K562 (cell line): ENCODE measurements at regions not wholly inside any gene's neighbourhood (a gene's known extent, or its start where the extent isn't known, plus 50 kb on each side); places are given as distances from the start of the nearest gene placed in this dataset.

Experiments
- ATAC-seq: fragments of 200-7000 bp; cut with Tn5 transposase; 3 replicates; pipeline ENCODE4 v1.9.1; 2020; ENCODE audit warnings: moderate library complexity
- BruUV-seq: library from RNA; stranded (reverse); fragments of 400-500 nt; replicated peaks from 2 replicates; lab custom pipeline; 2021; lab: Mats Ljungman, UMichigan
- CTCF ChIA-PET: fragments of 300-600 bp; formaldehyde crosslinking; extraction: SDS; loops from one replicate; lab custom pipeline; 2021; ENCODE audit warnings: low intra/inter-chr PET ratio; lab: Yijun Ruan, JAX
- POLR2A ChIA-PET: fragments of 300-600, 350-650 bp; sonication (Branson Sonifier 250); formaldehyde crosslinking; extraction: SDS; loops from one replicate; lab custom pipeline; 2021; ENCODE audit warnings: antibody characterized with exemption, inconsistent platforms; lab: Yijun Ruan, JAX
- DNase-seq, 4 experiments: peaks; one replicate each; pipeline versions ENCODE4 v3.0.0 to v3.0.0-alpha.2; 2011 to 2018; ENCODE audit warnings: low spot score in 3 of 4, mixed read lengths in 3 of 4; ENCODE audit errors: extremely low read depth in 1 of 4
- FAIRE-seq: peaks from 2 replicates; lab custom pipeline; 2011; peaks lifted over from hg19 to GRCh38; lab: Jason Lieb, UNC
- H2AFZ ChIP-seq: 2 replicates; pipeline ENCODE4 v1.6.0; 2011; ENCODE audit warnings: low read depth, low read length, control low read depth, inconsistent platforms
- H3K27ac ChIP-seq: fragments of 200-600 bp; 3 replicates; pipeline ENCODE4 v1.8.0; 2011; ENCODE audit warnings: low read depth, mild to moderate bottlenecking, control low read depth, inconsistent platforms, low read length, moderate library complexity, mixed read lengths; ENCODE audit errors: extremely low read depth
- H3K27me3 ChIP-seq, 2 experiments: fragments of 300-600 bp in 1 of 2; 2 replicates in 1 of 2; 3 replicates in 1 of 2; pipeline versions ENCODE4 v1.6.0 to v1.8.0; 2011; ENCODE audit warnings: inconsistent platforms in 2 of 2, low read length in 2 of 2, mild to moderate bottlenecking in 1 of 2, mixed read lengths in 1 of 2, moderate library complexity in 1 of 2; ENCODE audit not compliant: control insufficient read depth in 2 of 2, insufficient read depth in 2 of 2
- H3K36me3 ChIP-seq: fragments of 300-600 bp; 3 replicates; pipeline ENCODE4 v1.8.0; 2011; ENCODE audit warnings: mild to moderate bottlenecking, low read length, inconsistent platforms; ENCODE audit not compliant: control insufficient read depth, insufficient read depth
- H3K4me1 ChIP-seq, 2 experiments: fragments of 200-600 bp in 1 of 2; replicated peaks in 1 of 2; 2 replicates in 1 of 2; 3 replicates in 1 of 2; pipeline versions ENCODE4 v1.5.1 to v1.8.0; 2011; ENCODE audit warnings: inconsistent platforms in 2 of 2, low read length in 2 of 2, mild to moderate bottlenecking in 1 of 2, mixed read lengths in 1 of 2, moderate library complexity in 1 of 2; ENCODE audit not compliant: control insufficient read depth in 2 of 2, insufficient read depth in 2 of 2
- H3K4me2 ChIP-seq: 2 replicates; pipeline ENCODE4 v1.6.1; 2011; ENCODE audit warnings: low read length, control low read depth, inconsistent platforms, mixed read lengths; ENCODE audit not compliant: insufficient read depth
- H3K4me3 ChIP-seq: fragments of 200-600 bp; sonication (generic), shearing (Covaris generic); 2 replicates; pipeline ENCODE4 v1.5.1; 2016; ENCODE audit warnings: control low read depth, inconsistent platforms
- H3K79me2 ChIP-seq: fragments of 200-600 bp; 3 replicates; pipeline ENCODE4 v1.8.0; 2011; ENCODE audit warnings: low read length, inconsistent platforms; ENCODE audit not compliant: control insufficient read depth, insufficient read depth
- H3K9ac ChIP-seq, 2 experiments: 2 replicates each; pipeline versions ENCODE4 v1.6.0 to v1.6.1; 2011; ENCODE audit warnings: low read depth in 2 of 2, low read length in 2 of 2, control low read depth in 1 of 2, inconsistent platforms in 1 of 2, mild to moderate bottlenecking in 1 of 2, mixed read lengths in 1 of 2; ENCODE audit not compliant: insufficient read depth in 1 of 2
- H3K9me1 ChIP-seq: one replicate; pipeline ENCODE4 v1.6.0; 2011; ENCODE audit warnings: inconsistent platforms, mild to moderate bottlenecking, low read length, moderate library complexity; ENCODE audit not compliant: control insufficient read depth, insufficient read depth
- H3K9me3 ChIP-seq: replicated peaks from 2 replicates; pipeline ENCODE4 v1.5.1; 2011; ENCODE audit warnings: low read depth, low read length, inconsistent platforms; ENCODE audit not compliant: control insufficient read depth, insufficient read depth
- H4K20me1 ChIP-seq: replicated peaks from 2 replicates; pipeline ENCODE4 v1.6.1; 2011; ENCODE audit warnings: low read length, inconsistent platforms, mixed read lengths; ENCODE audit not compliant: control insufficient read depth, insufficient read depth
- SOX6 ChIP-seq: fragments of 450-650 bp; IDR thresholded peaks from 2 replicates; pipeline ENCODE4 v1.6.1; 2014; ENCODE audit warnings: mild to moderate bottlenecking
- ZNF589 ChIP-seq: fragments of 200-800 bp; sonication (Bioruptor generic); IDR thresholded peaks from 2 replicates; pipeline ENCODE4 v1.6.1; 2016; ENCODE audit warnings: low read depth, missing genetic modification characterization, missing compliant biosample characterization
- WGBS: fragments of 100-300 bp; shearing (Covaris generic); methylation state at CpG from one replicate; pipeline ENCODE4 v1.1.6; 2016; ENCODE audit warnings: low coverage, mixed read lengths; ENCODE audit not compliant: insufficient coverage; ENCODE audit errors: missing lambda C conversion rate; 5-methylcytosine and 5-hydroxymethylcytosine counted together
- in situ Hi-C: fragments of 300-500 bp; cut with MboI; formaldehyde crosslinking; loops from 4 replicates; pipeline ENCODE4 v1.15.0; 2018; ENCODE audit warnings: inconsistent platforms, mixed read lengths
- intact Hi-C: fragments of 100-400 bp; cut with micrococcal nuclease; formaldehyde crosslinking; loops from 2 replicates; pipeline ENCODE4 v1.14.2; 2022
- TF ChIP-seq, protein P1 (sequence below): fragments of 250-450 bp; sonication (Bioruptor Pico); IDR thresholded peaks from 2 replicates; pipeline ENCODE4 v1.4.0; 2020
- TF ChIP-seq, protein P2 (sequence below): fragments of 200-800 bp; sonication (Bioruptor generic); IDR thresholded peaks from 2 replicates; pipeline ENCODE4 v1.6.1; 2016; ENCODE audit warnings: missing genetic modification characterization, missing compliant biosample characterization
- TF ChIP-seq, protein P3 (sequence below): fragments of 450-650 bp; IDR thresholded peaks from 2 replicates; pipeline ENCODE4 v1.6.1; 2016; ENCODE audit warnings: borderline replicate concordance

DNA sequence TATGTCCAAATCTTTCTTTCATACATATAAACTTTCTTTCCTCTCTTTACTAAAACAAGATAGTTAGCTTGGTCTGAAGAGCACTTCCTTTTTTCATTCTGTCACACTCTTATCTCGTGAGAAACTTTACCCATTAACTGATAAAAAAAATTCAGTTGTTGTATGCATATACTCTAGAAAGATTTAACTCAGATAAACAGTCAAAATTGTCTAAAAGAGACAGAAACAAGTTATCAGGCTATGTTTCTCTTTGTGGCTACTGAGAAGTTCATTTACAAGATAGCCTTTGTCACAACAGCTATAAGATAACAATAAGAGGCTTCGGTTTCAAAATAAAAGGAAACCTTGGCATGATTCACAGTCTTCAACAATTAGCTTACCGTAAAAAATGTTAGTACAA, 235.7 kb upstream of the ATP10A start:
- Histone ChIP-seq H3K9me1 (no peaks in the 10 kb centered on the region), H2AFZ (no peak overlapping the region), H3K9ac (no peak overlapping the region), H3K27me3 (peaks cover 0 to 4% of the 10 kb centered on the region in 2 experiments; a peak in 1 of 5 replicates), H3K9me3 (no peaks in the 10 kb centered on the region), H3K27ac (no peak overlapping the region), H3K79me2 (no peaks in the 10 kb centered on the region), H3K4me2 (no peak overlapping the region), H3K4me3 (no peak overlapping the region), H4K20me1 (no peaks in the 10 kb centered on the region), H3K36me3 (no peaks in the 10 kb centered on the region), H3K4me1 (no peaks in the 10 kb centered on the region)
- no peak for FAIRE-seq
- in situ Hi-C loops: no loop called here
- POLR2A ChIA-PET: interaction anchor here (1.0 to 1.2 kb wide), 2 partner anchors 8 to 12 kb away, joined by 3 to 4 read pairs; no protein-coding TSS in a partner anchor
- 3% methylated on average over 3 of the region's 3 CpGs for WGBS
- peak; percentile 46; the same call in 1 of the 2 replicates for TF ChIP-seq SOX6
- TF ChIP-seq, protein P1, sequence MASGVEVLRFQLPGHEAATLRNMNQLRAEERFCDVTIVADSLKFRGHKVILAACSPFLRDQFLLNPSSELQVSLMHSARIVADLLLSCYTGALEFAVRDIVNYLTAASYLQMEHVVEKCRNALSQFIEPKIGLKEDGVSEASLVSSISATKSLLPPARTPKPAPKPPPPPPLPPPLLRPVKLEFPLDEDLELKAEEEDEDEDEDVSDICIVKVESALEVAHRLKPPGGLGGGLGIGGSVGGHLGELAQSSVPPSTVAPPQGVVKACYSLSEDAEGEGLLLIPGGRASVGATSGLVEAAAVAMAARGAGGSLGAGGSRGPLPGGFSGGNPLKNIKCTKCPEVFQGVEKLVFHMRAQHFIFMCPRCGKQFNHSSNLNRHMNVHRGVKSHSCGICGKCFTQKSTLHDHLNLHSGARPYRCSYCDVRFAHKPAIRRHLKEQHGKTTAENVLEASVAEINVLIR (CRISPR knock-in tag): no peak
- no TSS peak for BruUV-seq
- CTCF ChIA-PET: no interaction called here
- no peak for ATAC-seq
- intact Hi-C loops: no loop called here
- no peak for DNase-seq

DNA sequence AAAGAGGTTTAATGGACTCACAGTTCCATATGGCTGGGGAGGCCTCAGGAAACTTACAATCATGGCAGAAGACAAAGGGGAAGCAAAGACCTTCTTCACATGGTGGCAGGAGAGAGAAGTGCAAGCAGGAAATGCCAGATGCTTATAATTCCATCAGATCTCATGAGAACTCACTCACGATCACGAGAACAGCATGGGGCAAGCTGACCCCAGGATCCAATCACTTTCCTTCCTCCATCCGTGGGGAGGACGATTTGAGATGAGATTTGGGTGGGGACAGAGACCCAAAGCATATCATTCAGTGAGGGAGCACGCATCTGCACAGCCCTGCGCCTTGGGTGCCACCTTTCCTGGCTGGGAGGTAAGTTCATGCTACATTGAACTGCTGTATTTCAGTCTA, 234.1 kb upstream of the ATP10A start:
- no peaks in the 10 kb centered on the region for H3K4me1 ChIP-seq
- ATAC-seq (no peak), DNase-seq (no peak), FAIRE-seq (no peak)
- WGBS: 2% methylated on average over 6 of the region's 6 CpGs
- no peak overlapping the region for H3K4me2 ChIP-seq
- H3K9ac ChIP-seq: no peak overlapping the region
- ChIA-PET POLR2A (interaction anchor here (1.5 kb wide), 1 partner anchor 21 kb away, joined by 3 read pairs; no protein-coding TSS in a partner anchor), CTCF (no interaction called here)
- in situ Hi-C loops: no loop called here
- H3K27me3 ChIP-seq: peaks cover 0 to 4% of the 10 kb centered on the region in 2 experiments; a peak in 1 of 5 replicates
- no peaks in the 10 kb centered on the region for H4K20me1 ChIP-seq
- no peaks in the 10 kb centered on the region for H3K9me3 ChIP-seq
- H3K36me3 ChIP-seq: no peaks in the 10 kb centered on the region
- no peak overlapping the region for H3K4me3 ChIP-seq
- BruUV-seq: no TSS peak
- no peaks in the 10 kb centered on the region for H3K9me1 ChIP-seq
- H3K27ac ChIP-seq: no peak overlapping the region
- no peaks in the 10 kb centered on the region for H3K79me2 ChIP-seq
- H2AFZ ChIP-seq: no peak overlapping the region
- TF ChIP-seq, protein P2, sequence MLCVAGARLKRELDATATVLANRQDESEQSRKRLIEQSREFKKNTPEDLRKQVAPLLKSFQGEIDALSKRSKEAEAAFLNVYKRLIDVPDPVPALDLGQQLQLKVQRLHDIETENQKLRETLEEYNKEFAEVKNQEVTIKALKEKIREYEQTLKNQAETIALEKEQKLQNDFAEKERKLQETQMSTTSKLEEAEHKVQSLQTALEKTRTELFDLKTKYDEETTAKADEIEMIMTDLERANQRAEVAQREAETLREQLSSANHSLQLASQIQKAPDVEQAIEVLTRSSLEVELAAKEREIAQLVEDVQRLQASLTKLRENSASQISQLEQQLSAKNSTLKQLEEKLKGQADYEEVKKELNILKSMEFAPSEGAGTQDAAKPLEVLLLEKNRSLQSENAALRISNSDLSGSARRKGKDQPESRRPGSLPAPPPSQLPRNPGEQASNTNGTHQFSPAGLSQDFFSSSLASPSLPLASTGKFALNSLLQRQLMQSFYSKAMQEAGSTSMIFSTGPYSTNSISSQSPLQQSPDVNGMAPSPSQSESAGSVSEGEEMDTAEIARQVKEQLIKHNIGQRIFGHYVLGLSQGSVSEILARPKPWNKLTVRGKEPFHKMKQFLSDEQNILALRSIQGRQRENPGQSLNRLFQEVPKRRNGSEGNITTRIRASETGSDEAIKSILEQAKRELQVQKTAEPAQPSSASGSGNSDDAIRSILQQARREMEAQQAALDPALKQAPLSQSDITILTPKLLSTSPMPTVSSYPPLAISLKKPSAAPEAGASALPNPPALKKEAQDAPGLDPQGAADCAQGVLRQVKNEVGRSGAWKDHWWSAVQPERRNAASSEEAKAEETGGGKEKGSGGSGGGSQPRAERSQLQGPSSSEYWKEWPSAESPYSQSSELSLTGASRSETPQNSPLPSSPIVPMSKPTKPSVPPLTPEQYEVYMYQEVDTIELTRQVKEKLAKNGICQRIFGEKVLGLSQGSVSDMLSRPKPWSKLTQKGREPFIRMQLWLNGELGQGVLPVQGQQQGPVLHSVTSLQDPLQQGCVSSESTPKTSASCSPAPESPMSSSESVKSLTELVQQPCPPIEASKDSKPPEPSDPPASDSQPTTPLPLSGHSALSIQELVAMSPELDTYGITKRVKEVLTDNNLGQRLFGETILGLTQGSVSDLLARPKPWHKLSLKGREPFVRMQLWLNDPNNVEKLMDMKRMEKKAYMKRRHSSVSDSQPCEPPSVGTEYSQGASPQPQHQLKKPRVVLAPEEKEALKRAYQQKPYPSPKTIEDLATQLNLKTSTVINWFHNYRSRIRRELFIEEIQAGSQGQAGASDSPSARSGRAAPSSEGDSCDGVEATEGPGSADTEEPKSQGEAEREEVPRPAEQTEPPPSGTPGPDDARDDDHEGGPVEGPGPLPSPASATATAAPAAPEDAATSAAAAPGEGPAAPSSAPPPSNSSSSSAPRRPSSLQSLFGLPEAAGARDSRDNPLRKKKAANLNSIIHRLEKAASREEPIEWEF (CRISPR knock-in tag): no peak
- TF ChIP-seq ZNF589: no peak
- TF ChIP-seq, protein P3, sequence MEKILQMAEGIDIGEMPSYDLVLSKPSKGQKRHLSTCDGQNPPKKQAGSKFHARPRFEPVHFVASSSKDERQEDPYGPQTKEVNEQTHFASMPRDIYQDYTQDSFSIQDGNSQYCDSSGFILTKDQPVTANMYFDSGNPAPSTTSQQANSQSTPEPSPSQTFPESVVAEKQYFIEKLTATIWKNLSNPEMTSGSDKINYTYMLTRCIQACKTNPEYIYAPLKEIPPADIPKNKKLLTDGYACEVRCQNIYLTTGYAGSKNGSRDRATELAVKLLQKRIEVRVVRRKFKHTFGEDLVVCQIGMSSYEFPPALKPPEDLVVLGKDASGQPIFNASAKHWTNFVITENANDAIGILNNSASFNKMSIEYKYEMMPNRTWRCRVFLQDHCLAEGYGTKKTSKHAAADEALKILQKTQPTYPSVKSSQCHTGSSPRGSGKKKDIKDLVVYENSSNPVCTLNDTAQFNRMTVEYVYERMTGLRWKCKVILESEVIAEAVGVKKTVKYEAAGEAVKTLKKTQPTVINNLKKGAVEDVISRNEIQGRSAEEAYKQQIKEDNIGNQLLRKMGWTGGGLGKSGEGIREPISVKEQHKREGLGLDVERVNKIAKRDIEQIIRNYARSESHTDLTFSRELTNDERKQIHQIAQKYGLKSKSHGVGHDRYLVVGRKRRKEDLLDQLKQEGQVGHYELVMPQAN: no peak
- TF ChIP-seq, all 486 proteins: peak for 0
- intact Hi-C loops: no loop called here
